VCaP (cell line): ENCODE measurements at regions not wholly inside any gene's neighbourhood (a gene's known extent, or its start where the extent isn't known, plus 50 kb on each side); places are given as distances from the start of the nearest gene placed in this dataset.
"Not testable (repeated sequence)": the region's sequence is repeated elsewhere in the genome, so short reads cannot be mapped to it uniquely, and the experiment has no call there.

Experiments used
- H3K27ac ChIP-seq: fragments of 450-650 bp; 2 replicates; pipeline ENCODE4 v1.5.1; 2017
- CTCF ChIP-seq: fragments of 450-650 bp; conservative IDR thresholded peaks from 2 replicates; pipeline ENCODE4 v1.5.1; 2017; ENCODE audit warnings: mild to moderate bottlenecking, moderate library complexity

DNA sequence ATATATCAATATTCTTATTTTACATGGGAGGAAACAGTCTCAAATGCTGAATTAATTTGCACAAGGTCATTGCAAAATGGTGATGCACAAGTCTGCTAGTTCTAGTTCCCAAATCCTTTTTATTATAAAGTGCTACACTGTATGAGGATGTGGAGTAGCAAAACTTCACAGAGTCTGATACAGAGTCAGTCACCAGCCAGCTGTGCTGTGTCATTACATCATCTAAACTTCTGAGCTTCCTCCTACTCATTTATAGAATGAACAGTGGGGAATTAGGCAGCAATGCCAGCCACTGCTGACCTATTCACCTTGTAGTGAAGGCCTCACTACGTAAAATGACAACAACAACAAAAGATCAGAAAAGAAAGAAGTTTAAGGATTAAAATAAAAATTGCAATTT, 357.8 kb downstream of the TMEM167A start:
- no peak for TF ChIP-seq CTCF
- H3K27ac ChIP-seq = no peak overlapping the region

DNA sequence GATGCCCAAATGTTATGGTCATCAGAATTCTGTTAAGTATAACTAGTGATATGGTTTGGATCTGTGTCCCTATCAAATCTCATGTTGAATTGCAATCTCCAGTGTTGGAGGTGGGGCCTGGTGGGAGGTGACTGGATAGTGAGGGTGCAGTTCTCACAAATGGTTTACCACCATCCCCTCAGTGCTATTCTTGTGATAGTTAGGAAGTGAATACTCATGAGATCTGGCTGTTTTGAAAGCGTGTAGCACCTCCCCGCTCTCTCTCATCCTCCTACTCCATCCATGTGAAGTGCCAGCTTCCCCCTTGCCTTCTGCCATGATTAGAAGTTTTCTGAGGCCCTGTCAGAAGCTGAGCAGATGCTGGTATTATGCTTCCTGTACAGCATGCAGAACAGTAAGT, 359.5 kb downstream of the TMEM167A start:
- no peak for TF ChIP-seq CTCF
- no peak overlapping the region for H3K27ac ChIP-seq

DNA sequence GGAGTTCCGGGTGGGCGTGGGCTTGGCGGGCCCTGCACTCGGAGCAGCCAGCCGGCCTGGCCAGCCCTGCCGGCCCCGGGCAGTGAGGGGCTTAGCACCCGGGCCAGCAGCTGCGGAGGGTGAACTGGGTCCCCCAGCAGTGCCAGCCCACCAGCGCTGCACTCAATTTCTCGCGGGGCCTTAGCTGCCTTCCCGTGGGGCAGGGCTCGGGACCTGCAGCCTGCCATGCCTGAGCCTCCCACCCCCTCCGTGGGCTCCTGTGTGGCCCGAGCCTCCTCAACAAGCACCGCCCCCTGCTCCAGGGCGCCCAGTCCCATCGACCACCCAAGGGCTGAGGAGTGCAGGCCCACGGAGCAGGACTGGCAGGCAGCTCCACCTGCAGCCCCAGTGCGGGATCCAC, 362.5 kb downstream of the TMEM167A start:
- not testable (repeated sequence) for H3K27ac ChIP-seq

DNA sequence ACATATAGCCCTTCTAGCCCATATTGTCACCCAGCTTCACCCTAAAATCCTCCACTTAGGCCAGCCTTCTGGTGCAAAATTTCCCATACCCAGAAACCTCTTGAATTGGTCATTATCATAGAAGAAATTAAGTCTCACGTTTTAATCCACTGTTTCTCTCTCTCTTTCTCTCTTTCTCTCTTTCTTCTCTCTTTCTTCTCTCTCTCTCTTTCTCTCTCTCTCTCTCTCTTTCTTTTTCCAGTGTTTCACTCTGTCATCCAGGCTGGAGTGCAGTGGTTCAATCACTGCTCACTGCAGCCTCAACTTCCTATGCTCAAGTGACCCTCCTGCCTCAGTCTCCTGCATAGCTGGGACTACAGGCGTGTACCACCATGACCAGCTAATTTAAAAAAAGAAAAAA, 363.4 kb downstream of the TMEM167A start:
- no peak for TF ChIP-seq CTCF
- no peak overlapping the region for H3K27ac ChIP-seq

DNA sequence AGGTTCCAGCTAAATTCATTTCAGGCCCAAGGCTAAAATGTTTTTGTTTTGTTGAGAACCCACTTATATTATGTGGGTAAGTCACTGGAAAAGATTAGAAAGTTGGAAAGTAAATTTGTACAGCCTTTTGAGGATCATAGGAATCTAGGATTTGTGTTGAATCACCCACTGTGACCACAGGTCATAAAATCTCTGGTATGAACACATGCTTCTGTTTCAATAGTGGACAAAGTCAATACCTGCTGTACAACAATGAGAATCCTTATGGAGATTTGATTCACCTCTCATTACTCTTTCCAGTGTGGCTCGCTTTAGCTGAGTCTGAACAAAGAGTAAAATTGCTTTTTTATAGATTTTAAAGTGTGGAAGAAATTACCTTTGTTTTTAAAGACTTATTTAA, 369.5 kb downstream of the TMEM167A start:
- H3K27ac ChIP-seq = no peak overlapping the region
- no peak for TF ChIP-seq CTCF

GRCh38 chr5:82704381-82704780, 372.8 kb downstream of the TMEM167A start:
- H3K27ac ChIP-seq = no peak overlapping the region
- no peak for TF ChIP-seq CTCF

DNA sequence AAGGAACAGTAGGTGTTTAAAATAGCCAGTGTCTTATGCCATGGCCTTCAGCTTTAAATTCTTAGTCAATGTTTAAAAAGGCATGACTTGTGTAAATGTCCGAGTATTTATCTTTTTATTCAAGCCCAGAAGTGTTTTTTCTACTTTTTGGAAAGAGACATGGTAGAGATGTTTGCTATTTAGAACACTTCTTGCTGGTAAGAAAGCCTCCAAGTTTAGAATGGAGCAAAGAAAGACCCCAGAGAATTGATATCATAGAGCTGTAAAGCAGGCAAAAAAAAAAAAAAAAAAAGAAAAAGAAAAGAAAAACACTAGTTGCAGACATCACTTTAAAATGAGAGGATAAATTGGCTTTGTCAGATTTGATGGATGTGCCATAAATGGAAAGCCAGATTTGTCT, 375.1 kb downstream of the TMEM167A start:
- H3K27ac ChIP-seq = no peak overlapping the region
- TF ChIP-seq CTCF = no peak

GRCh38 chr5:82699737-82700136, 377.5 kb downstream of the TMEM167A start:
- no peak overlapping the region for H3K27ac ChIP-seq
- no peak for TF ChIP-seq CTCF
